ENCODE measurements at regions not wholly inside any gene's neighbourhood (a gene's known extent, or its start where the extent isn't known, plus 50 kb on each side); places are given as distances from the start of the nearest gene placed in this dataset.

GRCh38 chr3:20361000-20361399 is 175.0 kb upstream of the SGO1 start:
- Histone ChIP-seq H3K4me3 (ENCODE audit: low read length) (no peak overlapping the region), H3K9ac (ENCODE audit: extremely low read depth, low read length, poor library complexity, severe bottlenecking) (no peak overlapping the region), H3K36me3 (ENCODE audit: control insufficient read depth, insufficient read depth, low read length) (no peaks in the 10 kb centered on the region), H3K4me1 (ENCODE audit: control insufficient read depth, insufficient read depth, low read length) (no peaks in the 10 kb centered on the region), H3K9me3 (ENCODE audit: control insufficient read depth, low read length) (peaks cover 13% of the 10 kb centered on the region), H3K27me3 (ENCODE audit: control insufficient read depth, insufficient read depth, low read length, poor library complexity, severe bottlenecking) (no peaks in the 10 kb centered on the region), H3K27ac (ENCODE audit: low read depth, low read length) (no peak overlapping the region)
- TF ChIP-seq, protein P1, sequence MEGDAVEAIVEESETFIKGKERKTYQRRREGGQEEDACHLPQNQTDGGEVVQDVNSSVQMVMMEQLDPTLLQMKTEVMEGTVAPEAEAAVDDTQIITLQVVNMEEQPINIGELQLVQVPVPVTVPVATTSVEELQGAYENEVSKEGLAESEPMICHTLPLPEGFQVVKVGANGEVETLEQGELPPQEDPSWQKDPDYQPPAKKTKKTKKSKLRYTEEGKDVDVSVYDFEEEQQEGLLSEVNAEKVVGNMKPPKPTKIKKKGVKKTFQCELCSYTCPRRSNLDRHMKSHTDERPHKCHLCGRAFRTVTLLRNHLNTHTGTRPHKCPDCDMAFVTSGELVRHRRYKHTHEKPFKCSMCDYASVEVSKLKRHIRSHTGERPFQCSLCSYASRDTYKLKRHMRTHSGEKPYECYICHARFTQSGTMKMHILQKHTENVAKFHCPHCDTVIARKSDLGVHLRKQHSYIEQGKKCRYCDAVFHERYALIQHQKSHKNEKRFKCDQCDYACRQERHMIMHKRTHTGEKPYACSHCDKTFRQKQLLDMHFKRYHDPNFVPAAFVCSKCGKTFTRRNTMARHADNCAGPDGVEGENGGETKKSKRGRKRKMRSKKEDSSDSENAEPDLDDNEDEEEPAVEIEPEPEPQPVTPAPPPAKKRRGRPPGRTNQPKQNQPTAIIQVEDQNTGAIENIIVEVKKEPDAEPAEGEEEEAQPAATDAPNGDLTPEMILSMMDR (conservative IDR thresholded peaks at IDR 0.05): no peak
- no peaks in the 10 kb centered on the region for H3K27me3 Mint-ChIP-seq (ENCODE audit: insufficient read depth)
- H3K4me3 Mint-ChIP-seq: no peak overlapping the region
- no peak overlapping the region for H3K27ac Mint-ChIP-seq
- peaks cover 26% of the 10 kb centered on the region for H3K36me3 Mint-ChIP-seq (ENCODE audit: low read depth)
- no peak for DNase-seq
- 96 to 97% methylated on average over 3 of the region's 3 CpGs for WGBS, 2 experiments (ENCODE audit: insufficient coverage in 1 of 2, insufficient read length in 1 of 2)
- peaks cover 37% of the 10 kb centered on the region for H3K9me3 Mint-ChIP-seq
- H3K4me1 Mint-ChIP-seq: no peaks in the 10 kb centered on the region

GRCh38 chr3:20353286-20353685 is 167.3 kb upstream of the SGO1 start:
- no peak overlapping the region for H3K9ac ChIP-seq (ENCODE audit: extremely low read depth, low read length, poor library complexity, severe bottlenecking)
- Mint-ChIP-seq H3K27me3 (ENCODE audit: insufficient read depth) (no peaks in the 10 kb centered on the region), H3K9me3 (peaks cover 15% of the 10 kb centered on the region), H3K36me3 (ENCODE audit: low read depth) (no peaks in the 10 kb centered on the region), H3K27ac (no peak overlapping the region), H3K4me1 (peaks cover 9% of the 10 kb centered on the region), H3K4me3 (no peak overlapping the region)
- no peak overlapping the region for H3K4me3 ChIP-seq (ENCODE audit: low read length)
- DNase-seq: no peak
- TF ChIP-seq, protein P1 (conservative IDR thresholded peaks at IDR 0.05): no peak
- H3K9me3 ChIP-seq (ENCODE audit: control insufficient read depth, low read length): no peaks in the 10 kb centered on the region
- 100% methylated on average over 1 of the region's 1 CpG; no CpG with 5 or more reads in 1 of the 2 experiments for WGBS, 2 experiments (ENCODE audit: insufficient coverage in 1 of 2, insufficient read length in 1 of 2)
- no peaks in the 10 kb centered on the region for H3K27me3 ChIP-seq (ENCODE audit: control insufficient read depth, insufficient read depth, low read length, poor library complexity, severe bottlenecking)
- H3K36me3 ChIP-seq (ENCODE audit: control insufficient read depth, insufficient read depth, low read length): no peaks in the 10 kb centered on the region
- H3K27ac ChIP-seq (ENCODE audit: low read depth, low read length): no peak overlapping the region
- no peaks in the 10 kb centered on the region for H3K4me1 ChIP-seq (ENCODE audit: control insufficient read depth, insufficient read depth, low read length)

DNA sequence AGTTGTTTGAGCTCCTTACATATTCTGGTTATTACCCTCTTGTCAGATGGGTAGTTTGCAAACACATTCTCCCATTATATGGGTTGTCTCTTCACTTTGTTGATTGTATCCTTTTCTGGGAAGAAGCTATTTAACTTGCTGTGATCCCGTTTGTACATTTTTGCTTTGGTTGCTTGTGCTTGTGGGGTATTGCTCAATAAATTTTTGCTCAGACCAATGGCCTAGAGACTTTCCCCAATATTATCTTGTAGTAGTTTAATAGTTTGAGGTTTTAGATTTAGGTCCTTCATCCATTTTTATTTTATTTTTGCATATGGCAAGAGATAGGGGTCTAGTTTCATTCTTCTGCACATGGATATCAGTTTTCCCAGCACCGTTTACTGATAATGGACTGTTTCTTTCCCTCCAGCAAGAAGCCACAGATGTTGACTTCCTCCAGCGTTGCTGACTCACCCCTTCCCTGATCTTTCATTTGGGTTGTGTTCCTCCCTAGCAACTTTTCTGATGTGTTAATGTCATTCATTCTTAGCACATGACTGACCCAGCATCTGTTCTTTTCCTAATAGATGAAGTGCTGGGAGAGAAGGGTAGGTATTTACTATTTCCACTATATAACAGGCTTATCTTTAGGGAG is 166.7 kb upstream of the SGO1 start:
- no peaks in the 10 kb centered on the region for H3K4me1 ChIP-seq (ENCODE audit: control insufficient read depth, insufficient read depth, low read length)
- no peak overlapping the region for H3K27ac Mint-ChIP-seq
- H3K4me1 Mint-ChIP-seq: peaks cover 9% of the 10 kb centered on the region
- DNase-seq: no peak
- H3K9ac ChIP-seq (ENCODE audit: extremely low read depth, low read length, poor library complexity, severe bottlenecking): no peak overlapping the region
- TF ChIP-seq, protein P1 (conservative IDR thresholded peaks at IDR 0.05): no peak
- H3K36me3 Mint-ChIP-seq (ENCODE audit: low read depth): no peaks in the 10 kb centered on the region
- no peak overlapping the region for H3K27ac ChIP-seq (ENCODE audit: low read depth, low read length)
- no peaks in the 10 kb centered on the region for H3K36me3 ChIP-seq (ENCODE audit: control insufficient read depth, insufficient read depth, low read length)
- H3K9me3 Mint-ChIP-seq: peaks cover 12% of the 10 kb centered on the region
- no peaks in the 10 kb centered on the region for H3K27me3 Mint-ChIP-seq (ENCODE audit: insufficient read depth)
- no peak overlapping the region for H3K4me3 ChIP-seq (ENCODE audit: low read length)
- H3K9me3 ChIP-seq (ENCODE audit: control insufficient read depth, low read length): no peaks in the 10 kb centered on the region
- 67 to 72% methylated on average over 2 to 3 of the region's 3 CpGs for WGBS, 2 experiments (ENCODE audit: insufficient coverage in 1 of 2, insufficient read length in 1 of 2)
- no peaks in the 10 kb centered on the region for H3K27me3 ChIP-seq (ENCODE audit: control insufficient read depth, insufficient read depth, low read length, poor library complexity, severe bottlenecking)
- no peak overlapping the region for H3K4me3 Mint-ChIP-seq

Measured in endodermal cell (in vitro differentiated cells).